ENCODE measurements at regions not wholly inside any gene's neighbourhood (a gene's known extent, or its start where the extent isn't known, plus 50 kb on each side); places are given as distances from the start of the nearest gene placed in this dataset.

GRCh38 chr1:229092377-229093237 lies 178.3 kb upstream of the RAB4A start:
- peaks cover 14% of the 10 kb centered on the region for H3K4me1 ChIP-seq (ENCODE audit: control insufficient read depth, insufficient read depth, low read length)
- no peaks in the 10 kb centered on the region for H3K36me3 ChIP-seq (ENCODE audit: control insufficient read depth in 2 of 2, insufficient read depth in 2 of 2, low read length in 2 of 2)
- no peak overlapping the region for H3K9ac ChIP-seq (ENCODE audit: low read length in 2 of 2)
- H3K27ac ChIP-seq (ENCODE audit: low read length), result no peak overlapping the region
- no peaks in the 10 kb centered on the region for H3K9me3 ChIP-seq (ENCODE audit: control insufficient read depth in 2 of 2, low read length in 2 of 2)
- H3K27me3 ChIP-seq (ENCODE audit: control insufficient read depth in 1 of 2, insufficient read depth in 2 of 2, low read length in 2 of 2), result no peaks in the 10 kb centered on the region
- H3K4me3 ChIP-seq (ENCODE audit: low read length in 2 of 2), result no peak overlapping the region

- Histone ChIP-seq H3K27ac (ENCODE audit: low read length) (no peak overlapping the region), H3K9ac (ENCODE audit: low read length in 2 of 2) (no peak overlapping the region), H3K27me3 (ENCODE audit: control insufficient read depth in 1 of 2, insufficient read depth in 2 of 2, low read length in 2 of 2) (no peaks in the 10 kb centered on the region), H3K4me1 (ENCODE audit: control insufficient read depth, insufficient read depth, low read length) (peaks cover 8% of the 10 kb centered on the region), H3K4me3 (ENCODE audit: low read length in 2 of 2) (no peak overlapping the region), H3K36me3 (ENCODE audit: control insufficient read depth in 2 of 2, insufficient read depth in 2 of 2, low read length in 2 of 2) (no peaks in the 10 kb centered on the region), H3K9me3 (ENCODE audit: control insufficient read depth in 2 of 2, low read length in 2 of 2) (no peaks in the 10 kb centered on the region)
These were observed 177.7 kb upstream of the RAB4A start for GRCh38 chr1:229093238-229093540.

GRCh38 chr1:229093609-229094336 lies 177.1 kb upstream of the RAB4A start:
- no peak overlapping the region for H3K27ac ChIP-seq (ENCODE audit: low read length)
- no peaks in the 10 kb centered on the region for H3K36me3 ChIP-seq (ENCODE audit: control insufficient read depth in 2 of 2, insufficient read depth in 2 of 2, low read length in 2 of 2)
- H3K9me3 ChIP-seq (ENCODE audit: control insufficient read depth in 2 of 2, low read length in 2 of 2), result no peaks in the 10 kb centered on the region

GRCh38 chr1:229094476-229095311 lies 176.2 kb upstream of the RAB4A start:
- Histone ChIP-seq H3K27me3 (ENCODE audit: control insufficient read depth in 1 of 2, insufficient read depth in 2 of 2, low read length in 2 of 2) (no peaks in the 10 kb centered on the region), H3K36me3 (ENCODE audit: control insufficient read depth in 2 of 2, insufficient read depth in 2 of 2, low read length in 2 of 2) (no peaks in the 10 kb centered on the region), H3K9me3 (ENCODE audit: control insufficient read depth in 2 of 2, low read length in 2 of 2) (no peaks in the 10 kb centered on the region), H3K4me1 (ENCODE audit: control insufficient read depth, insufficient read depth, low read length) (peaks cover 8% of the 10 kb centered on the region), H3K9ac (ENCODE audit: low read length in 2 of 2) (no peak overlapping the region), H3K4me3 (ENCODE audit: low read length in 2 of 2) (no peak overlapping the region), H3K27ac (ENCODE audit: low read length) (no peak overlapping the region)

More at GRCh38 chr1:229093609-229094336, 177.1 kb upstream of the RAB4A start:
- Histone ChIP-seq H3K9ac (ENCODE audit: low read length in 2 of 2) (no peak overlapping the region), H3K4me3 (ENCODE audit: low read length in 2 of 2) (no peak overlapping the region), H3K4me1 (ENCODE audit: control insufficient read depth, insufficient read depth, low read length) (peaks cover 8% of the 10 kb centered on the region), H3K27me3 (ENCODE audit: control insufficient read depth in 1 of 2, insufficient read depth in 2 of 2, low read length in 2 of 2) (no peaks in the 10 kb centered on the region)

- no peak overlapping the region for H3K4me3 ChIP-seq (ENCODE audit: low read length in 2 of 2)
- H3K4me1 ChIP-seq (ENCODE audit: control insufficient read depth, insufficient read depth, low read length), result peaks cover 8% of the 10 kb centered on the region
- H3K9me3 ChIP-seq (ENCODE audit: control insufficient read depth in 2 of 2, low read length in 2 of 2), result no peaks in the 10 kb centered on the region
- H3K27me3 ChIP-seq (ENCODE audit: control insufficient read depth in 1 of 2, insufficient read depth in 2 of 2, low read length in 2 of 2), result no peaks in the 10 kb centered on the region
- no peaks in the 10 kb centered on the region for H3K36me3 ChIP-seq (ENCODE audit: control insufficient read depth in 2 of 2, insufficient read depth in 2 of 2, low read length in 2 of 2)
- no peak overlapping the region for H3K27ac ChIP-seq (ENCODE audit: low read length)
- H3K9ac ChIP-seq (ENCODE audit: low read length in 2 of 2), result no peak overlapping the region
These were observed 175.6 kb upstream of the RAB4A start for GRCh38 chr1:229095325-229095724.

GRCh38 chr1:229097356-229097755 lies 173.6 kb upstream of the RAB4A start:
- Histone ChIP-seq H3K9me3 (ENCODE audit: control insufficient read depth in 2 of 2, low read length in 2 of 2) (no peaks in the 10 kb centered on the region), H3K9ac (ENCODE audit: low read length in 2 of 2) (no peak overlapping the region), H3K4me1 (ENCODE audit: control insufficient read depth, insufficient read depth, low read length) (peaks cover under 1% of the 10 kb centered on the region), H3K4me3 (ENCODE audit: low read length in 2 of 2) (no peak overlapping the region), H3K27me3 (ENCODE audit: control insufficient read depth in 1 of 2, insufficient read depth in 2 of 2, low read length in 2 of 2) (peaks cover 0 to 2% of the 10 kb centered on the region in 2 donors), H3K36me3 (ENCODE audit: control insufficient read depth in 2 of 2, insufficient read depth in 2 of 2, low read length in 2 of 2) (no peaks in the 10 kb centered on the region), H3K27ac (ENCODE audit: low read length) (no peak overlapping the region)

GRCh38 chr1:229098361-229098760 lies 172.6 kb upstream of the RAB4A start:
- Histone ChIP-seq H3K9me3 (ENCODE audit: control insufficient read depth in 2 of 2, low read length in 2 of 2) (no peaks in the 10 kb centered on the region), H3K27me3 (ENCODE audit: control insufficient read depth in 1 of 2, insufficient read depth in 2 of 2, low read length in 2 of 2) (peaks cover 0 to 2% of the 10 kb centered on the region in 2 donors), H3K4me3 (ENCODE audit: low read length in 2 of 2) (no peak overlapping the region), H3K36me3 (ENCODE audit: control insufficient read depth in 2 of 2, insufficient read depth in 2 of 2, low read length in 2 of 2) (no peaks in the 10 kb centered on the region), H3K4me1 (ENCODE audit: control insufficient read depth, insufficient read depth, low read length) (peaks cover 2% of the 10 kb centered on the region), H3K27ac (ENCODE audit: low read length) (no peak overlapping the region), H3K9ac (ENCODE audit: low read length in 2 of 2) (no peak overlapping the region)

- no peak overlapping the region for H3K27ac ChIP-seq (ENCODE audit: low read length)
- no peaks in the 10 kb centered on the region for H3K9me3 ChIP-seq (ENCODE audit: control insufficient read depth in 2 of 2, low read length in 2 of 2)
- H3K4me3 ChIP-seq (ENCODE audit: low read length in 2 of 2), result no peak overlapping the region
- peaks cover 2% of the 10 kb centered on the region for H3K4me1 ChIP-seq (ENCODE audit: control insufficient read depth, insufficient read depth, low read length)
- peaks cover 0 to 2% of the 10 kb centered on the region in 2 donors for H3K27me3 ChIP-seq (ENCODE audit: control insufficient read depth in 1 of 2, insufficient read depth in 2 of 2, low read length in 2 of 2)
- no peaks in the 10 kb centered on the region for H3K36me3 ChIP-seq (ENCODE audit: control insufficient read depth in 2 of 2, insufficient read depth in 2 of 2, low read length in 2 of 2)
- H3K9ac ChIP-seq (ENCODE audit: low read length in 2 of 2), result no peak overlapping the region
These were observed 171.9 kb upstream of the RAB4A start for GRCh38 chr1:229098903-229099578.

- peaks cover 2% of the 10 kb centered on the region for H3K4me1 ChIP-seq (ENCODE audit: control insufficient read depth, insufficient read depth, low read length)
- no peak overlapping the region for H3K9ac ChIP-seq (ENCODE audit: low read length in 2 of 2)
These were observed 169.7 kb upstream of the RAB4A start for GRCh38 chr1:229101011-229101871.

More at GRCh38 chr1:229101011-229101871, 169.7 kb upstream of the RAB4A start:
- Histone ChIP-seq H3K9me3 (ENCODE audit: control insufficient read depth in 2 of 2, low read length in 2 of 2) (no peaks in the 10 kb centered on the region), H3K27me3 (ENCODE audit: control insufficient read depth in 1 of 2, insufficient read depth in 2 of 2, low read length in 2 of 2) (peaks cover 0 to 2% of the 10 kb centered on the region in 2 donors), H3K27ac (ENCODE audit: low read length) (no peak overlapping the region), H3K36me3 (ENCODE audit: control insufficient read depth in 2 of 2, insufficient read depth in 2 of 2, low read length in 2 of 2) (no peaks in the 10 kb centered on the region), H3K4me3 (ENCODE audit: low read length in 2 of 2) (no peak overlapping the region)

Measured in stomach smooth muscle (tissue), 2 donors.